Activated naive CD4-positive, alpha-beta T cell treated with anti-CD3 and anti-CD28 coated beads, Interleukin-2, amount 50 U/mL, for 24 hours (primary cell): ENCODE measurements at regions not wholly inside any gene's neighbourhood (a gene's known extent, or its start where the extent isn't known, plus 50 kb on each side); places are given as distances from the start of the nearest gene placed in this dataset.
"Not testable (repeated sequence)": the region's sequence is repeated elsewhere in the genome, so short reads cannot be mapped to it uniquely, and the experiment has no call there.

Source experiments
- H3K27ac Mint-ChIP-seq: one replicate; pipeline ENCODE4 v1.8.0; 2021; ENCODE audit warnings: mild to moderate bottlenecking, mixed read lengths
- H3K27me3 Mint-ChIP-seq: one replicate; pipeline ENCODE4 v1.8.0; 2021; ENCODE audit warnings: mixed read lengths
- H3K36me3 Mint-ChIP-seq: one replicate; pipeline ENCODE4 v1.8.0; 2021; ENCODE audit warnings: mixed read lengths
- H3K4me1 Mint-ChIP-seq: one replicate; pipeline ENCODE4 v1.8.0; 2021; ENCODE audit warnings: mixed read lengths
- H3K4me3 Mint-ChIP-seq: one replicate; pipeline ENCODE4 v1.8.0; 2021; ENCODE audit warnings: mild to moderate bottlenecking, mixed read lengths
- H3K9me3 Mint-ChIP-seq: one replicate; pipeline ENCODE4 v1.8.0; 2021; ENCODE audit warnings: mixed read lengths

DNA sequence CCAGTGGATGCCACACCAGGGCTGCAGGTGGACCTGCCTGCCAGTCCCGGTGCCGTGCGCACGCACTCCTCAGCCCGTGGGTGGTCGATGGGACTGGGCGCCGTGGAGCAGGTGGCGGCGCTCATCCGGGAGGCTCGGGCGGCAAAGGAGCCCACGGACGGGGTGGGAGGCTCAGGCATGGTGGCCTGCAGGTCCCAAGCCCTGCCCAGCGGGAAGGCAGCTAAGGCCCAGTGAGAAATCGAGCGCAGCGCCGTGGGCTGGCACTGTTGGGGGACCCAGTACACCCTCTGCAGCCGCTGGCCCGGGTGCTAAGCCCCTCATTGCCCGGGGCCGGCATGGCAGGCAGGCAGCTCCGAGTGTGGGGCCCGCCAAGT is 1171.8 kb upstream of the B3GALT2 start:
- Mint-ChIP-seq H3K4me3 (no peak overlapping the region), H3K4me1 (no peaks in the 10 kb centered on the region), H3K27ac (no peak overlapping the region), H3K27me3 (no peaks in the 10 kb centered on the region), H3K9me3 (no peaks in the 10 kb centered on the region), H3K36me3 (no peaks in the 10 kb centered on the region)

DNA sequence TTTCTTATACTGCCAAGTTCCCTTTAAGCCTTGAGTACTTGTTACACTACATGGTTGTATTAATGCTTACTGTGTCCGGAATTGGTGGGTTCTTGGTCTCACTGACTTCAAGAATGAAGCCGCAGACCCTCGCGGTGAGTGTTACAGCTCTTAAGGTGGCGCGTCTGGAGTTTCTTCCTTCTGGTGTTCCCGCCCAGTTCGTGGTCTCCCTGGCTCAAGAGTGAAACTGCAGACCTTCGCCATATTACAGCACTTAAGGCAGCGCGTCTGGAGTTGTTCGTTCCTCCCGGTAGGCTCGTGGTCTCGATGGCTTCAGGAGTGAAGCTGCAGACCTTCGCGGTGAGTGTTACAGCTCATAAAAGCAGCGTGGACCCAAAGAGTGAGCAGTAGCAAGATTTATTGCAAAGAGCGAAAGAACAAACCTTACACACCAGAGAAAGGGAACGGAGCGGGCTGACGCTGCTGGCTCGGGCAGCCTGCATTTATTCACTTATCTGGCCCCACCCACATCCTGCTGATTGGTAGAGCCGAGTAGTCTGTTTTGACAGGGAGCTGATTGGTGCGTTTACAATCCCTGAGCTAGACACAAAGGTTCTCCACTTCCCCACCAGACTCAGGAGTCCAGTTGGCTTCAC is 1171.3 kb upstream of the B3GALT2 start:
- H3K27me3 Mint-ChIP-seq, H3K27ac Mint-ChIP-seq, H3K36me3 Mint-ChIP-seq, H3K4me1 Mint-ChIP-seq, H3K9me3 Mint-ChIP-seq, H3K4me3 Mint-ChIP-seq: not testable (repeated sequence)

DNA sequence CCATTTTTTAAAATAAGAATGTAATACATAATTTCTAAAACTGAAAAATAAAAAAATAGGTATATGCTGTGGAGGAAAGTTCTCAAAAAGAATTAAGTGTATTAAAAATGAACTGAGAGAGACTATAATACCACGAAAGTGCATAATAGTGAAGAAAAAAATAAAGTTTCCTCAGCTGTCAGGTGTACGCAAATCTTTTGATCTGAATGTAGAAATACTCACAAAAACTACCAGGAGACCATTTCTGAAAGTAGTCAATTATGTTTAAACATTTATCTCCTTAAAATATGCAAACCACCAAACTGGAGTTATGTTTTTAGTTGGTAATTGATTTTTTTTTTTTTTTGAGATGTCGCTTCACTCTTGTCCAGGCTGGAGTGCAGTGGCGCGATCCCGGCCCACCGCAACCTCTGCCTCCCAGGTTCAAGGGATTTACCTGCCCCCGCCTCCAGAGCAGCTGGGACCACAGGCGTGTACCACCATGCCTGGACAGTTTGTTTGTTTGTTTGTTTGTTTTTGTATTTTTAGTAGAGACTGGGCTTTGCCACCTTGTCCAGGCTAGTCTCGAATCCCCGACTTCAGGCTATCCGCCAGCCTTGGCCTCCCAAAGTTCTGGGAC is 1169.2 kb upstream of the B3GALT2 start:
- H3K4me1 Mint-ChIP-seq = no peaks in the 10 kb centered on the region
- H3K36me3 Mint-ChIP-seq = no peaks in the 10 kb centered on the region
- no peaks in the 10 kb centered on the region for H3K9me3 Mint-ChIP-seq
- H3K27ac Mint-ChIP-seq = no peak overlapping the region
- no peaks in the 10 kb centered on the region for H3K27me3 Mint-ChIP-seq
- H3K4me3 Mint-ChIP-seq = no peak overlapping the region

DNA sequence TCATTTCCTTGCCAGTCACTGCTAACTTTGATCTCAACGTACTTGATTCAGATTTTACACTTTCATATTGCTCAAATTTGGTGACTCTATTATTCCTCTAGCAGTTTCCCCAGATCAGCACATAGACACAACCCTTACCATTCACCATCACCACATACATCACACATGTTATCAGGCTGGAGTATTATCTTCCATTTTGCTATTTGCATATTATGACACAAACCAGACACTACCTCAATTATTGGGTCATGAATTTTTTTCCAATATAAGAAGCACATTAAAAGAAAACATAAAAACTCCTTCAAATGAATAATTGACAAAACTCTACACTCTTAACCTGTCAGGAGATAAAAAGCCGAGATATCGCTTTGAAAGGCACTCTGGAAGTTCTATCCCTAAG is 1166.7 kb upstream of the B3GALT2 start:
- H3K27ac Mint-ChIP-seq = no peak overlapping the region
- H3K4me3 Mint-ChIP-seq = no peak overlapping the region
- peaks cover 4% of the 10 kb centered on the region for H3K27me3 Mint-ChIP-seq
- H3K4me1 Mint-ChIP-seq = no peaks in the 10 kb centered on the region
- no peaks in the 10 kb centered on the region for H3K9me3 Mint-ChIP-seq
- H3K36me3 Mint-ChIP-seq = no peaks in the 10 kb centered on the region

DNA sequence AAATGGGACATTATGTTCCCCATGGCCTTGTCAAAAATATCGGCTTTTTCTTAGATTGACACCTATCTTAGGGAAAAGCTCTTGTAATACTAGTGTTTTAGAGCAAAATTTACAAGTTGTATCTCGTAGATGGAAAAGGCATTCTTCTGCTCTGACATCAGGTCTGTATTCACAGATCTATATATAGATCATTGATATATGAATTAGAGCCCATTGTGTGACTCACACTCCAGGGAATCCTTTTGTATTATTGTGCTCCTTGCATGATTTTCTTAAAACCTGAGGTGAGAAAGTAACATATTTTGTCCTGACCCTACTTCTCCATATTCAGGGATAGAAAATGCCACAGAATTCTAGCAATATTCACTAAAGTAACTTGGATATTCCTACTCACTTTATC is 1160.8 kb upstream of the B3GALT2 start:
- Mint-ChIP-seq H3K9me3 (no peaks in the 10 kb centered on the region), H3K4me1 (no peaks in the 10 kb centered on the region), H3K36me3 (no peaks in the 10 kb centered on the region), H3K27ac (no peak overlapping the region), H3K27me3 (peaks cover 8% of the 10 kb centered on the region), H3K4me3 (no peak overlapping the region)

DNA sequence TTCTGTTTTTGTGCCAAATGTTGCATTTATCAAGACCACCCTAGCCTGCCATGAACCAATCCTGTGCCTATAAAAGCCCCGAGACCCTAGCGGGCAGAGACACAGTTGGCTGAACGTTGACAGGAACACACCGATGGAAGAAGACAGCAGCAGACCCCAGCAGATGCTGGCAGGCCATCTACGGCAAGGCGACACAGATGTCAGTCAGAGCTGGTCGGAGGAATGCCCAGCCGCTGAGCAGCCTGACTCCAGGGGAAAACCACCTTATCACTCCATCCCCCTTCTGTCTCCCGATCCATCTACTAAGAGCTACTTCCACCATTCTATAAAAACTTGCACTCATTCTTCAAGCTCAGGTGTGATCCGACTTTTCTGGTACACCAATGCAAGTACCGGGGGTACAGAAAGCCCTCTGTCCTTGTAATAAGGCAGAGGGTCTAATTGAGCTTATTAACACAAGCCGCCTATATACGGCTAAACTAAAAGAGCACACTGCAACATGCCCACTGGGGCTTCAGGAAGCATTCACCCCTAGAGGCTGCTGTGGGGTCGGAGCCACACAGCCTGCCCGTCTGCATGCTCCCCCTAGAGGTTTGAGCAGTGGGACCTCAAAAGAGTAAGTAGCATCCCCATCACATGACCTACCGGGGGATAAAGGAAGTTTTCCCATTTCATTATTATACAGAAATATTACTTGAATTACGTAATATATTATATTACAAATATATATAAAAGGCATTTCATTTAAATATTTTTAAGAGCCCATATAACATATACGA is 1156.3 kb upstream of the B3GALT2 start:
- H3K27me3 Mint-ChIP-seq = no peaks in the 10 kb centered on the region
- no peak overlapping the region for H3K4me3 Mint-ChIP-seq
- peaks cover 11% of the 10 kb centered on the region for H3K4me1 Mint-ChIP-seq
- H3K36me3 Mint-ChIP-seq = no peaks in the 10 kb centered on the region
- H3K9me3 Mint-ChIP-seq = no peaks in the 10 kb centered on the region
- H3K27ac Mint-ChIP-seq = no peak overlapping the region

DNA sequence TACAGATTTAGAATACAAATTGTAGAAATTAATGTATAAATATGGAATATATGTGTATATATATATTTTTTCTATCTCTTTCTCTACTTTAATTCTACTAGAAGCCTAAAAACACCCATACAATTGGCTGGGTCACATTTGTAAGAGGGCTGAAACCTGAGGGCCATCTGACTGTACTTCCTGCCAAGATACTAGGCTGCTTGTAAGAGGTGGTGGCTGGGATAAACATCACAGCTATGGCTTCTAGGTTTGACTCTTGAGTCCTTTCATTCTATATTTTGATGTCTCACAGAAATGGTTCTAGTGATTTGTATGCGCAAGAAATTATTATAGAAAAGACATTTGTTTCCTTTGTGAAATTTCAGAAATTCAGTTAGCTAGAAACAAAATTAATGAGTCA is 1155.2 kb upstream of the B3GALT2 start:
- H3K36me3 Mint-ChIP-seq = no peaks in the 10 kb centered on the region
- H3K27ac Mint-ChIP-seq = no peak overlapping the region
- no peak overlapping the region for H3K4me3 Mint-ChIP-seq
- H3K27me3 Mint-ChIP-seq = no peaks in the 10 kb centered on the region
- no peaks in the 10 kb centered on the region for H3K9me3 Mint-ChIP-seq
- peaks cover 11% of the 10 kb centered on the region for H3K4me1 Mint-ChIP-seq

DNA sequence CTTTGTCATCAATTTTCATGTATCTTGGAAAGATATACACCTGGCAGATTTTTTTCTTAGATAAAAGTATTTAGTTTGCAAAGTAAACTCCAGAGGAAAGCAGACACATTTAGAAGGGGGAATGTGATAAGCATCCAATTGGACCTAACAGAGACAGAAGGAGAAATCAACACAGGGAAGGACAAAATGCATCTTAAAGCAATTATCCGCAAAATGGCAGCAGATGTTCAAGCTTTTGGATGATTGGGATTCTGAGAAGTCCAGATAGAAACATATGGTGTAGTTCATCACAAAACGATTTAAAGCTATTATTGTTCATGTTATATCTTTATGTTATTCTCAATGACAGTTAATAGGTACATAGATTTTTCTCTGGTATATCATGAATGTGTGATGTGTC is 1153.1 kb upstream of the B3GALT2 start:
- H3K9me3 Mint-ChIP-seq = no peaks in the 10 kb centered on the region
- no peak overlapping the region for H3K4me3 Mint-ChIP-seq
- H3K27ac Mint-ChIP-seq = no peak overlapping the region
- H3K36me3 Mint-ChIP-seq = no peaks in the 10 kb centered on the region
- H3K27me3 Mint-ChIP-seq = no peaks in the 10 kb centered on the region
- peaks cover 11% of the 10 kb centered on the region for H3K4me1 Mint-ChIP-seq

DNA sequence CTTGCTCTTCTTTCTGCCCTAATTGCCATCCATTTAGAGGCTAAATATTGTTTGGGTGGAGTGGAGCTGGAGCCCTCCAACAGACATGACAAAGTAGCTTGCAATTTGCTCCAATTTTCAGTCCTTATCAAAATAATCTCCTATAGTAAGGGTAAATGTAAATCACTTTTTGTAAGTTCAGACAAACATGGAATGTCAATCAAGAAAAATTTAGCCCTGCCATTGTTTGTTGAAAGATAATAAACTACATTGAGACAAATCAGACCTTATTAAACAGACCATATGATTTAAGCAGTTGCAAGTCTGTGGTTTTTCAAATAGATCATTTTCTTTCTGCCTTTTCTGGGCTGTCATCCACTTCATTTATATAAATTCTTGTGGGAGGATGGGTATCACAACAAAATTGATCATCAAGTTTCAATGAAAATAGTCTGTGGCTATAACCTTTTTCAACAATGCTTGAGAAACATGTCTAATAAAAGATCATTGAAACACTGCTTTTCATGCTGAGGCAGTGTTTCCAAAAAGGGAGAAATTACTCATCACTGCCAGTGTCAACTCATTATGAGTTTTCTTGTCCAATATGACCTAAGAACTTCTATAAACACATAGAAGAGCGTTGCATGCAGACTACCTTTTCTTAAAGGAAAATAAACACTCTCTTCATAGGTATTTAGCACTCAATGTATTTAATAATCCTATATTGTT is 1152.0 kb upstream of the B3GALT2 start:
- Mint-ChIP-seq H3K9me3 (no peaks in the 10 kb centered on the region), H3K36me3 (no peaks in the 10 kb centered on the region), H3K27ac (peak overlapping the region; percentile 68), H3K4me1 (peaks cover 11% of the 10 kb centered on the region), H3K27me3 (no peaks in the 10 kb centered on the region), H3K4me3 (no peak overlapping the region)

DNA sequence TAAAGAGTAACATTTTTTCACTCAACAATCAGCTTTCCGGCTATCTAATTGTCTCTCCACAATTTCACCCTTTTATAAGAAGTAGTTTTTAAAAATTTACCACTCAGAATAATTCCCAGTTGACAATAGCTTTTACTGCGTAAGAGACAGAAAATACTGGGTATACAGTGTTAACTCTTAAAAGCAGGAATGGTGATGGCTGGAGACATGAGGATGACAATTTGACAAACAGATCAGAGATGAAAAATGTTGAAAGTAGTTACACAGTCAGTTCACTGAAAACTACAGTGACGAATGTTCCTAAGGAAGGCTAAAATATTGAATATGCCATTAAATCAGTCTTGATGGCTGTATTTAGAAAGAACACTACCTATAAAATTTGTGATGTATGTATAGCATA is 1146.8 kb upstream of the B3GALT2 start:
- Mint-ChIP-seq H3K4me3 (no peak overlapping the region), H3K36me3 (no peaks in the 10 kb centered on the region), H3K4me1 (peaks cover 4% of the 10 kb centered on the region), H3K9me3 (no peaks in the 10 kb centered on the region), H3K27me3 (no peaks in the 10 kb centered on the region), H3K27ac (no peak overlapping the region)

DNA sequence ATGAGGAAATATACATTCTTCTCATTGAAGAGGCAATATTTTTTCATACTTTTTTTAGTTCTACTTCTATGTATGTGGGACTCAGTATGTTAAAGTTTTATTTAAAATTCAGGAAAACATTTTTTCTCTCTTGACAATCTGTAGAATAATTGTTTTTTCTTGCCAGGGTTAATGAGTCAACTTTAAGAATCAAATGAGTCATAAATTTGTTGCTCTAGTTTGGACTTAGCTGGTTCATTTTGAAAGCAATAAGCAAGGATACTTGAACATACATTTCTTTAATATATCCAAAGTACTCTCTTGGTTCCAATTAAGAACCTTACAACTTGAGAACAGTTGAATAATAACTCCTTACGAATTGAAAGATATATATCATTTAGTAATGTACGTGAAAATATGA is 1145.3 kb upstream of the B3GALT2 start:
- no peaks in the 10 kb centered on the region for H3K36me3 Mint-ChIP-seq
- no peaks in the 10 kb centered on the region for H3K9me3 Mint-ChIP-seq

DNA sequence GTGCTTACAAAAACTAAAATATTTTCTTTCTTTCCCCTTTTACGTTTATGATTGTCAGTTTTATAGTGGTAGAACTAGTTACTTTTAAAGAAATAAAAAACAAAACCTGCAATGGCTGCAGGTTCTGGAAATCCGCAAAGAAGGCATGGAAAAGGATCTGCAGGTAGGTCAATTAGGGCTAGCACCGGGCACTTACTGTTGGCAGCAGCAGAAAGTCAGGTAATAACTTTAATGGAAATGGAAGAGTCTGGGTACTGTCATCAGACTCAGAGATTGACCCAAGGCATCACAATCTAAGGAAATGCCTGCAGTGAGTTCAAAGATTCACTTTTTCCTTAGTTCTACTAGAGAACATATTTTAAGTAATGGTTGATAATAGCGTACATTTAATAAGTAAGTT is 1136.3 kb upstream of the B3GALT2 start:
- no peak overlapping the region for H3K27ac Mint-ChIP-seq
- H3K4me1 Mint-ChIP-seq = no peaks in the 10 kb centered on the region
- H3K36me3 Mint-ChIP-seq = no peaks in the 10 kb centered on the region
- H3K9me3 Mint-ChIP-seq = no peaks in the 10 kb centered on the region
- H3K27me3 Mint-ChIP-seq = no peaks in the 10 kb centered on the region
- no peak overlapping the region for H3K4me3 Mint-ChIP-seq

More for the DNA sequence above, 1145.3 kb upstream of the B3GALT2 start:
- Mint-ChIP-seq H3K4me1 (no peaks in the 10 kb centered on the region), H3K27me3 (no peaks in the 10 kb centered on the region), H3K4me3 (no peak overlapping the region), H3K27ac (no peak overlapping the region)

DNA sequence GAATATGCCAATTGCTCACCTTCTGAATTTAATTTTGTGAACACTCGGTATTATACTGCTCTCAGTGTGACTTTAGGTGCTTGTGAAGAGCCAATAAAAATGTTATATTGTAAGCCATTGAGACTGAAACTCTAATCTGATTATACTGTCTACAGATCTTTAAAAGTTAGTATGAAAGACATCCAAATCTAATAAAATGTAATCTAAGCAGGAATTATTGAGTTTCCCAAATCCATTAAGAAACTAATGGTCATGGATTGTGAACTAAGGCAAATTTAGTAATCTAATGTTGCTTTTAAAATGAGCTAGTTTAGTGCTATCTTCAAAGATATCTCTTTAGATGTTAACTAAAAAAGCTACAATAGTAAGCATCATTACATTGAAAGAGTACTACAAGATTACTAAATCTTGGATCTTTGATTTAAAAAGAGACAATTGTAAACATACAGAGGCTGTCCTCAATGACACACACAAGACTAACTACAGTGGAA is 1132.4 kb upstream of the B3GALT2 start:
- H3K4me3 Mint-ChIP-seq = no peak overlapping the region
- H3K4me1 Mint-ChIP-seq = no peaks in the 10 kb centered on the region
- no peak overlapping the region for H3K27ac Mint-ChIP-seq
- no peaks in the 10 kb centered on the region for H3K9me3 Mint-ChIP-seq
- H3K36me3 Mint-ChIP-seq = no peaks in the 10 kb centered on the region
- no peaks in the 10 kb centered on the region for H3K27me3 Mint-ChIP-seq

DNA sequence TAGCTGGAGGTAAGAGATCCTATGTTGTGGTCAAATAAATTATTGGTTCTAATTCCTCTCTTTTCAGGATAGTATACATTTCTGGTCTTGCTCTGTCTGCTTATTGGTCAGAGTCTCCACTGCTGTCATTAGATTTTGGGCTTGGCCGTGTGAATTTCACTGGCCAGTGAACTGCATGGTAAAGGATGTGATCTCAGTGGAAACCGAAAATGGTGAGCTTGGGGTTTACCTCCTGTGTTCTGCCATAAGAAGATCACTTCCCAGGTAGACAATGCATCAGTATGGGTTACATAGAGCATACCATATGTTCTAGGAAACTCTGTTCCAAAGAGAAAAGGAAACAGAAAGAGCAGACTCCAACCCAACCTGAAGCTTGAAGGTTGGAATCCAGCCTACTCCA is 1123.3 kb upstream of the B3GALT2 start:
- Mint-ChIP-seq H3K27me3 (peaks cover 5% of the 10 kb centered on the region), H3K4me1 (no peaks in the 10 kb centered on the region), H3K27ac (no peak overlapping the region), H3K9me3 (no peaks in the 10 kb centered on the region), H3K4me3 (no peak overlapping the region), H3K36me3 (no peaks in the 10 kb centered on the region)

DNA sequence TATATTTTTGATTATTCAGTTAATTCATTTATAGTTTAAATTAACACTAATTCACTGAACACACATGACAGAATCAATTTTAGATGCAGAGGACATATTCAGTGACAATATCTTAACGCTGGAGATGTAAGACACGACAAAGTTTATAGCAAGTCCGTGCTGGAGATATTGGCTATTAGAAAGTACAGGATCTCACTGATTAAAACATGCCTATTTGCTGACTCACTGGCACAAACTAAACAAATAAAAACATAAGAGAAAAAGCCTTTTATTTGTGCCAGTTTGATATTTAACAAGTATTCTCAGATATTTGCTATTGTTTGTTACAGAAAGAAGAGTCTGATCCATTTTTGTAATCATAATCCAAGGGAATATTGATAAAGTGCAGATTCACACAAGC is 1122.9 kb upstream of the B3GALT2 start:
- Mint-ChIP-seq H3K27ac (no peak overlapping the region), H3K4me3 (no peak overlapping the region), H3K36me3 (no peaks in the 10 kb centered on the region), H3K9me3 (no peaks in the 10 kb centered on the region), H3K4me1 (no peaks in the 10 kb centered on the region), H3K27me3 (peaks cover 5% of the 10 kb centered on the region)

DNA sequence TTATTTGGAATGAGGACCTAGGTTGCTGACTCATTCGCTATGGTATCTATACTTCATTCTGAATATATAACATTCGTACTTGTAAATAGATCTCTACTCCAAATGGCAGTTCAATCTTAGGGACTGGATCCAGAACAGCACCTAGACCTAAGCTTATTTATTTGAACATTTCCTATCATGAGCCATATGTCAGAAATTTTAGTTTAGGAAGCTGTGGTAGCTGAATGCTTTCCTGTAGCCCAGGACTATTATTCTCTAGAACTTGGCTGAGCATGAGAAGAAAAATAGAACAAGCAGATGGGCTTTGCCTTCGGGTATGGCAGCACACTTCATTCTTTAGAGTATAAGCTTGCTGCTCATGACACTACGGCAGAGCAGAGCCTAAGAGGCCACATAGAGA is 1114.4 kb upstream of the B3GALT2 start:
- Mint-ChIP-seq H3K4me1 (peaks cover 25% of the 10 kb centered on the region), H3K4me3 (no peak overlapping the region), H3K36me3 (no peaks in the 10 kb centered on the region), H3K27ac (no peak overlapping the region), H3K9me3 (no peaks in the 10 kb centered on the region), H3K27me3 (no peaks in the 10 kb centered on the region)
